ENCODE measurements at regions not wholly inside any gene's neighbourhood (a gene's known extent, or its start where the extent isn't known, plus 50 kb on each side); places are given as distances from the start of the nearest gene placed in this dataset.

DNA sequence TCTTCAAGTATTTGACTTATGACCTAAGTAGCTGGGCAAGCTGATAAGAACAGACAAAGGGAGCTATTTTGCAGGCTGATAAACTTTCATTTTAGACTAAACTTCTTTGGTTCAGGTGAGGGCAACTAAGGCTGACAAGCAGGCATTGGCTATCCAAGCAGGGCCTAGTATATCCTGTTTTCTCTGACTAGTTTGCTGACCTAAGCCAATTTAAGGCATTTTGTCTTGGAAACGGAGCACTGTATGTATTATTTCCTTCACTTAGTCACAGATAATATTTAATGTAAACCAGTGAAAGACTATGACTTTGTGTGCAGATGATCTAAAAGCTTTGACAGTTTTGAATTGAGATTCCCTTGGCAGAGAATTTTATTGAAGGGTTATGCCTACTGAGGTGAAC lies 172.5 kb downstream of the POU4F1 start:
- peaks cover 6% of the 10 kb centered on the region for H3K4me1 Mint-ChIP-seq (ENCODE audit: low read depth, unreplicated experiment)
- no peak for DNase-seq
- no peak overlapping the region for H3K4me3 Mint-ChIP-seq (ENCODE audit: unreplicated experiment)
- no peaks in the 10 kb centered on the region for H3K27me3 Mint-ChIP-seq (ENCODE audit: unreplicated experiment)
- no peak overlapping the region for H3K27ac Mint-ChIP-seq (ENCODE audit: unreplicated experiment)
- no peaks in the 10 kb centered on the region for H3K36me3 Mint-ChIP-seq (ENCODE audit: unreplicated experiment)
- no peaks in the 10 kb centered on the region for H3K9me3 Mint-ChIP-seq (ENCODE audit: unreplicated experiment)
- TF ChIP-seq, protein P1, sequence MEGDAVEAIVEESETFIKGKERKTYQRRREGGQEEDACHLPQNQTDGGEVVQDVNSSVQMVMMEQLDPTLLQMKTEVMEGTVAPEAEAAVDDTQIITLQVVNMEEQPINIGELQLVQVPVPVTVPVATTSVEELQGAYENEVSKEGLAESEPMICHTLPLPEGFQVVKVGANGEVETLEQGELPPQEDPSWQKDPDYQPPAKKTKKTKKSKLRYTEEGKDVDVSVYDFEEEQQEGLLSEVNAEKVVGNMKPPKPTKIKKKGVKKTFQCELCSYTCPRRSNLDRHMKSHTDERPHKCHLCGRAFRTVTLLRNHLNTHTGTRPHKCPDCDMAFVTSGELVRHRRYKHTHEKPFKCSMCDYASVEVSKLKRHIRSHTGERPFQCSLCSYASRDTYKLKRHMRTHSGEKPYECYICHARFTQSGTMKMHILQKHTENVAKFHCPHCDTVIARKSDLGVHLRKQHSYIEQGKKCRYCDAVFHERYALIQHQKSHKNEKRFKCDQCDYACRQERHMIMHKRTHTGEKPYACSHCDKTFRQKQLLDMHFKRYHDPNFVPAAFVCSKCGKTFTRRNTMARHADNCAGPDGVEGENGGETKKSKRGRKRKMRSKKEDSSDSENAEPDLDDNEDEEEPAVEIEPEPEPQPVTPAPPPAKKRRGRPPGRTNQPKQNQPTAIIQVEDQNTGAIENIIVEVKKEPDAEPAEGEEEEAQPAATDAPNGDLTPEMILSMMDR (IDR thresholded peaks at IDR 0.05; ENCODE audit: partially characterized antibody, unreplicated experiment): no peak

DNA sequence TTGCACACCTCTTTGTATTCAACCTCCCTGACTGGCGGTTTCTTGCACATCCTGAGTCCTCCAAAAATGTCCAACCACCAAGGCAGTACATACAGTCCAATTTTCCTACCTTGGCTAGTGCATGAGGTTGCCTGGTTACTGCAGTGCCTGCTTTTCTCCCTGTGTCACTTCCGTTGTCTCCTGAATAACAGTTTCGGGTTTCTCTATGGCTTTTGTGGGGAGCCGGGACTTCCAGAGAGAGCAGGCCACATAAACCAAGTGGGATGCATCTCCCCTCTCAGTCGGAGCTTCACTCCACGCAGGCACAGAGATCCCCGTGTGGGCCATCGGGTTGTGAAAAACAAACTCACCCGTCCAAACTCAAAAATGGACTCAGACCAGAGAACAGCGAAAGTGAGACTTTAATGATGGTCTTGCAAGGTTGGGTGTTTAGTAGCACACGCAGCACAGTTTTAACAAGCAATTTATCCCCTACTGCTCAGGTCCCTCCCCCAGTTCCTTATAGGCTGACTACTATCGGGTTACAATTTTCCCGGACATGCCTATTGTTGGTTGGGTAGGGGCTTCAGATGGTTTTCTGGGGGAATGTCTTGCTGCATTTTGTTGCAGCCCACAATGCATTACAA lies 173.1 kb downstream of the POU4F1 start:
- Mint-ChIP-seq H3K27me3 (ENCODE audit: unreplicated experiment) (no peaks in the 10 kb centered on the region), H3K4me1 (ENCODE audit: low read depth, unreplicated experiment) (peaks cover 6% of the 10 kb centered on the region), H3K4me3 (ENCODE audit: unreplicated experiment) (no peak overlapping the region), H3K27ac (ENCODE audit: unreplicated experiment) (no peak overlapping the region), H3K9me3 (ENCODE audit: unreplicated experiment) (no peaks in the 10 kb centered on the region), H3K36me3 (ENCODE audit: unreplicated experiment) (no peaks in the 10 kb centered on the region)
- TF ChIP-seq, protein P1 (IDR thresholded peaks at IDR 0.05; ENCODE audit: partially characterized antibody, unreplicated experiment): no peak
- DNase-seq: no peak

DNA sequence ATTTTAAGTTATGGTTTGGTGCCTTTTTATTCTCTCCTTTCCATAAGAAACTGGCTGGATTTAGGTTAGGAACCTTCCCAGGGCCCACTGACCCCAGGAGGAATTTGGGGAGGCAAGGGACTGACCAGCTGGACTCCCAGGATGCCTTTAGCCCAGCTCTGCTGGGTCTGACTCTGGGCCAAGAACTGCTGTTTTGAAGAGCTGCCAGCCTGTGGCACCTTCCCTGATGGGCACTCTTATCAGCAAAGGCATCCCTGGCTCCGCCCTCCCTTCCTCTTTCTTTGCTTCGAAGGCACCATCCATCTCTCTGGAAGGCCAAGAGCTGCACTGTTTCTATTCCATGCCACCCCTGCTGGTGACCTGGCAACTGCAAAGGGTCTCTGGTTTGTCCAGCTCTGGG lies 174.7 kb downstream of the POU4F1 start:
- Mint-ChIP-seq H3K9me3 (ENCODE audit: unreplicated experiment) (no peaks in the 10 kb centered on the region), H3K27me3 (ENCODE audit: unreplicated experiment) (no peaks in the 10 kb centered on the region), H3K27ac (ENCODE audit: unreplicated experiment) (no peak overlapping the region), H3K4me1 (ENCODE audit: low read depth, unreplicated experiment) (peaks cover 6% of the 10 kb centered on the region), H3K36me3 (ENCODE audit: unreplicated experiment) (no peaks in the 10 kb centered on the region), H3K4me3 (ENCODE audit: unreplicated experiment) (no peak overlapping the region)
- DNase-seq: no peak
- TF ChIP-seq, protein P1 (IDR thresholded peaks at IDR 0.05; ENCODE audit: partially characterized antibody, unreplicated experiment): no peak

DNA sequence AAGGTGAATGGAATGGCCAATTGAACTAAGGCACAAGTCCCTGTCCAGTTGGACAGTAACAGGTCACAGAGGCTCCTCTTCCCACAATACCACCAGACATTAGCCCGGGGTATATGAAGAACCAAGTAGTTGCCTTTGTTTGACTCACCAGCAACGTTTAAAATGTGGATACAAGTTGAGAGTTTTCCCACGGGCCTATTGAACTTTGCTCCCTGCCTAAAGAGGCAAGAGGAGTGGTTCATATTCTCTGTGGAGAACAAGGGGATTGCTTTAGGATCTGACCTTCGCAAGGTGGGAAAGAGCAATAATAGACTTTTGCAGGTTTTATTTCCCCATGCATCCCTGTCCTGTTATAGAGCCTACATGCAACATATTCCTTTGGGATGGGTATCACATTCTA lies 177.2 kb downstream of the POU4F1 start:
- TF ChIP-seq, protein P1 (IDR thresholded peaks at IDR 0.05; ENCODE audit: partially characterized antibody, unreplicated experiment): no peak
- Mint-ChIP-seq H3K27me3 (ENCODE audit: unreplicated experiment) (no peaks in the 10 kb centered on the region), H3K27ac (ENCODE audit: unreplicated experiment) (no peak overlapping the region), H3K9me3 (ENCODE audit: unreplicated experiment) (no peaks in the 10 kb centered on the region), H3K4me1 (ENCODE audit: low read depth, unreplicated experiment) (no peaks in the 10 kb centered on the region), H3K36me3 (ENCODE audit: unreplicated experiment) (no peaks in the 10 kb centered on the region), H3K4me3 (ENCODE audit: unreplicated experiment) (no peak overlapping the region)
- no peak for DNase-seq

DNA sequence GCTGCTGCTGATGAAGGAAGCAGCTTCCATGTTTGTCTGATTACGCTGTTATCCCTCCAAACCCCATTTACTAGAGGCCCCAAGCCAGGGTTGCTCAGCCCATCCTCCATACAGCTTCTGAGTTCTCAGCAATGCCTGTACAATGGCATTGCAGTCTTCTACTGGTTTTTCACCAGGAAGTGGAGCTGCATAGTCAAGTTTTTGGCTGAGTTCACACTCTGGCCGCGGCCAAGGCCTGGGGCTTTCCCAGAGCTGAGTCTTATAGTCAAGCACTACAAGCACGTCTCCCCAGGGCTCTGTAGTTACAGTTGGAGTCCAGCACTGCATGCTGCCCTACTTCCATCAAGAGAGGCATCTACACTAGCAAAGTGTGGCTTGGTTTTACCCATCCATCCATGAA lies 182.5 kb downstream of the POU4F1 start:
- Mint-ChIP-seq H3K9me3 (ENCODE audit: unreplicated experiment) (no peaks in the 10 kb centered on the region), H3K4me3 (ENCODE audit: unreplicated experiment) (no peak overlapping the region), H3K4me1 (ENCODE audit: low read depth, unreplicated experiment) (peaks cover 2% of the 10 kb centered on the region), H3K36me3 (ENCODE audit: unreplicated experiment) (no peaks in the 10 kb centered on the region), H3K27me3 (ENCODE audit: unreplicated experiment) (no peaks in the 10 kb centered on the region), H3K27ac (ENCODE audit: unreplicated experiment) (no peak overlapping the region)
- TF ChIP-seq, protein P1 (IDR thresholded peaks at IDR 0.05; ENCODE audit: partially characterized antibody, unreplicated experiment): no peak
- DNase-seq: no peak

Data from glutamatergic neuron (in vitro differentiated cells).